CD4-positive, alpha-beta T cell (primary cell): ENCODE measurements at regions not wholly inside any gene's neighbourhood (a gene's known extent, or its start where the extent isn't known, plus 50 kb on each side); places are given as distances from the start of the nearest gene placed in this dataset.

Experiments
- ATAC-seq: fragments of 200-7000 bp; cut with Tn5 transposase; one replicate; pipeline ENCODE4 v1.10.0; 2022; ENCODE audit warnings: mild to moderate bottlenecking; ENCODE audit not compliant: poor library complexity
- CTCF ChIA-PET: fragments of 350-600 bp; sonication (Branson Sonifier 250); formaldehyde crosslinking; loops from one replicate; lab custom pipeline; 2021; ENCODE audit warnings: antibody characterized with exemption, inconsistent platforms; lab: Charles Lee
- POLR2A ChIA-PET: fragments of 350-600 bp; sonication (Branson Sonifier 250); formaldehyde crosslinking; loops from one replicate; lab custom pipeline; 2021; ENCODE audit warnings: antibody characterized with exemption, inconsistent platforms; lab: Charles Lee
- DNase-seq, 14 experiments: peaks; one replicate each; pipeline ENCODE4 v3.0.0-alpha.2; 2013 to 2020; ENCODE audit warnings: mixed read lengths in 2 of 14
- H3K27ac ChIP-seq, 2 donors: one replicate each; pipeline versions ENCODE4 v1.5.1 to v1.7.0; 2013; ENCODE audit warnings: low read length in 2 of 2, low read depth in 1 of 2, mild to moderate bottlenecking in 1 of 2
- H3K27me3 ChIP-seq, 2 experiments: 1 replicate in 1 of 2; 2 replicates in 1 of 2; pipeline versions ENCODE4 v1.6.1 to v1.7.0; 2013; ENCODE audit warnings: low read length in 2 of 2, control low read depth in 1 of 2, mild to moderate bottlenecking in 1 of 2, moderate library complexity in 1 of 2; ENCODE audit not compliant: insufficient read depth in 2 of 2, control insufficient read depth in 1 of 2
- H3K36me3 ChIP-seq: one replicate; pipeline ENCODE4 v1.6.1; 2013; ENCODE audit warnings: low read length, control low read depth; ENCODE audit not compliant: insufficient read depth
- H3K4me1 ChIP-seq: one replicate; pipeline ENCODE4 v1.6.1; 2013; ENCODE audit warnings: low read length, control low read depth; ENCODE audit not compliant: insufficient read depth
- H3K4me3 ChIP-seq: one replicate; pipeline ENCODE4 v1.5.1; 2013; ENCODE audit warnings: mild to moderate bottlenecking, low read length, moderate library complexity
- H3K9me3 ChIP-seq, 2 experiments: 1 replicate in 1 of 2; 2 replicates in 1 of 2; pipeline versions ENCODE4 v1.6.1 to v1.7.0; 2013; ENCODE audit warnings: low read length in 2 of 2, mild to moderate bottlenecking in 2 of 2, control low read depth in 1 of 2, moderate library complexity in 1 of 2; ENCODE audit not compliant: control insufficient read depth in 1 of 2, insufficient read depth in 1 of 2
- H3K27ac Mint-ChIP-seq: one replicate; pipeline ENCODE4 v1.8.0; 2020; ENCODE audit warnings: mixed read lengths
- H3K27me3 Mint-ChIP-seq: one replicate; pipeline ENCODE4 v1.8.0; 2021; ENCODE audit warnings: mixed read lengths
- H3K36me3 Mint-ChIP-seq: one replicate; pipeline ENCODE4 v1.8.0; 2021; ENCODE audit warnings: low read depth, mixed read lengths
- H3K4me1 Mint-ChIP-seq: one replicate; pipeline ENCODE4 v1.8.0; 2021; ENCODE audit warnings: low read depth, mixed read lengths
- H3K4me3 Mint-ChIP-seq: one replicate; pipeline ENCODE4 v1.8.0; 2020; ENCODE audit warnings: mild to moderate bottlenecking, mixed read lengths
- H3K9me3 Mint-ChIP-seq: one replicate; pipeline ENCODE4 v1.8.0; 2020; ENCODE audit warnings: mixed read lengths
- CTCF ChIP-seq: fragments of 200-600 bp; IDR thresholded peaks from one replicate; pipeline ENCODE4 v1.8.0; 2022; ENCODE audit warnings: antibody characterized with exemption, mild to moderate bottlenecking
- intact Hi-C, 2 experiments: fragments of 100-400 bp; cut with DNase I in 1 of 2; cut with micrococcal nuclease in 1 of 2; formaldehyde crosslinking; loops; one replicate each; pipeline versions ENCODE4 v1.15.1 to v1.9.0; 2023 to 2025; cut with DNase I, micrococcal nuclease

DNA sequence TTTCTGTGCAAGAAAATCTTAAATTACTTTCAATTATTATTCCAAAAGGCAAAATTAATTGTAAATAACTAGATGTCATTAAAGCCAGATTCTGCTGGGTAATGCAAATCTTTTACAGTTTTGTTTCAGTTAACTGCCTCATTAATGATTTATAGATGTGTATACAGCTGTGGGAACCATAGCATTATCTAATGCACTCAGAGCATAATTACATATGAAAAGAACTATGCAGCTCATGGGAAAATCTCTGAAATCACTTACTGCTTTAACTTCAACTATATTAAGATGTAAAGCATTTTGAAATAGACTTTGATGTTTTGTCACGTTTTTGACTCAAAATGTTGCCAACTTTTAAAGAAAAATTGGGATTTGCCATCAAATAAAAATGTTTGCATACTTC lies 630.3 kb upstream of the KLHL4 start:
- Histone ChIP-seq H3K36me3 (no peaks in the 10 kb centered on the region), H3K4me3 (no peak overlapping the region), H3K27ac (no peak overlapping the region), H3K27me3 (no peaks in the 10 kb centered on the region), H3K9me3 (peaks cover 0 to 3% of the 10 kb centered on the region in 2 experiments), H3K4me1 (no peaks in the 10 kb centered on the region)
- H3K27me3 Mint-ChIP-seq: no peaks in the 10 kb centered on the region
- H3K4me3 Mint-ChIP-seq: no peak overlapping the region
- H3K9me3 Mint-ChIP-seq: peaks cover 2% of the 10 kb centered on the region
- H3K36me3 Mint-ChIP-seq: no peaks in the 10 kb centered on the region
- ATAC-seq (no peak), DNase-seq (no peak)
- no peak overlapping the region for H3K27ac Mint-ChIP-seq
- intact Hi-C loops: no loop called here
- no peak for TF ChIP-seq CTCF
- ChIA-PET CTCF (no interaction called here), POLR2A (no interaction called here)
- no peaks in the 10 kb centered on the region for H3K4me1 Mint-ChIP-seq

DNA sequence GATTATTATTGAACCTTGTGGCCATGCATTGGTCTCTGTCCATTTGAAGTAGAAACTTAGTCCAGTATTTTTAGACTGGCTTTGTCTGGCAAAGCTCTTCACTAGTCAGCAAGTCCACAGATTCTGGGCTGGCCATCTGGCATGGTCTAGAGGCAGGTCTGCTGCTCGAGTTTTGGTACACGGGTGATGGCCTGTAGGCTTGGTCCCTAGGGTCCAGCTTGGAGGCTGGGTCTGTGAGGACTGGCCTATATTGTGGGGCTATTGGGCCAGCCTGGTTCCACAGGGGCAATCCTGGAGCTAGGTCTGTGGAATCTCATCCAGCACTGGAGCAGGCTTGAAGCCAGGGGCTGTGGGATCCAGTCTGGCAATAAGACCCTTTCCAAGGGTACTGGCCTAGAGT lies 607.6 kb upstream of the KLHL4 start:
- intact Hi-C loops: no loop called here
- H3K4me3 Mint-ChIP-seq: no peak overlapping the region
- H3K36me3 ChIP-seq: no peaks in the 10 kb centered on the region
- no peaks in the 10 kb centered on the region for H3K4me1 ChIP-seq
- ChIA-PET POLR2A (no interaction called here), CTCF (no interaction called here)
- ATAC-seq (no peak), DNase-seq (no peak)
- H3K27me3 ChIP-seq: no peaks in the 10 kb centered on the region
- H3K27ac Mint-ChIP-seq: no peak overlapping the region
- H3K4me1 Mint-ChIP-seq: no peaks in the 10 kb centered on the region
- H3K9me3 ChIP-seq: no peaks in the 10 kb centered on the region
- no peak overlapping the region for H3K27ac ChIP-seq
- H3K36me3 Mint-ChIP-seq: no peaks in the 10 kb centered on the region
- no peaks in the 10 kb centered on the region for H3K27me3 Mint-ChIP-seq
- H3K4me3 ChIP-seq: no peak overlapping the region
- no peak for TF ChIP-seq CTCF
- H3K9me3 Mint-ChIP-seq: no peaks in the 10 kb centered on the region

GRCh38 chrX:86910602-86911311 lies 606.8 kb upstream of the KLHL4 start:
- no peak for TF ChIP-seq CTCF

More at GRCh38 chrX:86910602-86911311, 606.8 kb upstream of the KLHL4 start:
- Mint-ChIP-seq H3K27ac (no peak overlapping the region), H3K4me1 (no peaks in the 10 kb centered on the region), H3K36me3 (no peaks in the 10 kb centered on the region), H3K4me3 (no peak overlapping the region), H3K27me3 (no peaks in the 10 kb centered on the region), H3K9me3 (no peaks in the 10 kb centered on the region)
- intact Hi-C loops: no loop called here
- H3K27me3 ChIP-seq: no peaks in the 10 kb centered on the region
- no peak overlapping the region for H3K27ac ChIP-seq
- H3K36me3 ChIP-seq: no peaks in the 10 kb centered on the region
- no peak for ATAC-seq
- POLR2A ChIA-PET: no interaction called here
- DNase-seq: no peak
- CTCF ChIA-PET: no interaction called here
- no peak overlapping the region for H3K4me3 ChIP-seq
- H3K4me1 ChIP-seq: no peaks in the 10 kb centered on the region
- H3K9me3 ChIP-seq: no peaks in the 10 kb centered on the region
